Hematopoietic multipotent progenitor cell treated with erythropoietin and hydrocortisone succinate and interleukin-3 and kit ligand, for 4 days (in vitro differentiated cells): ENCODE measurements at regions not wholly inside any gene's neighbourhood (a gene's known extent, or its start where the extent isn't known, plus 50 kb on each side); places are given as distances from the start of the nearest gene placed in this dataset.
A peak's percentile ranks its signal among the peaks of the same experiment; 100 is the strongest.
"Not testable (repeated sequence)": the region's sequence is repeated elsewhere in the genome, so short reads cannot be mapped to it uniquely, and the experiment has no call there.

Experiments
- DNase-seq: peaks from one replicate; pipeline ENCODE4 v3.0.0-alpha.2; 2015

DNA sequence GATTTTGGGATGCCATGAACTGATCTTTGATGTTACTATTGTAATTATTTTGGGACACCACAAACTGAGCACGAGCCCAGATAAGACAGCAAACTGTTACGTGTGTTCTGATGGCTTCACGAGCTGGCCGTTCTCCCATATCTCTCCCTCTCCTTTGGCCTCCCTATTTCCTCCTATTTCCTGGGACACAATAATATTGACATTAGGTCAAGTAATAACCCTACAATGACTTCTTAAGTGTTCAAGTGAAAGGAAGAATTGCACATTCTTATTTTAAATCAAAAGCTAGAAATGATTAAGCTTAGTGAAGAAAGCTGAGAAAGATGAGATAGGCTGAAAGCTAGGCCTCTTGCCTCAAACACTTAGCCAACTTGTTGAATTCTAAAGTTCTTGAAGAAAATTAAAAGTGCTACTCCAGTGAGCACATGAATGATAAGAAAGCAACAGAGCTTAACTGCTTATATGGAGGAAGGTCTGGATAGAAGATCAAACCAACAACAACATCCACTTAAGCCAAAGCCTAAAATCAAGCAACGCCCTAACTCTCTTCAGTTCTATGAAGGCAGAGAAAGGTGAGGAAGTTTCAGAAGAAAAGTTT is 247.1 kb downstream of the LRRC70 start:
- no peak for DNase-seq

DNA sequence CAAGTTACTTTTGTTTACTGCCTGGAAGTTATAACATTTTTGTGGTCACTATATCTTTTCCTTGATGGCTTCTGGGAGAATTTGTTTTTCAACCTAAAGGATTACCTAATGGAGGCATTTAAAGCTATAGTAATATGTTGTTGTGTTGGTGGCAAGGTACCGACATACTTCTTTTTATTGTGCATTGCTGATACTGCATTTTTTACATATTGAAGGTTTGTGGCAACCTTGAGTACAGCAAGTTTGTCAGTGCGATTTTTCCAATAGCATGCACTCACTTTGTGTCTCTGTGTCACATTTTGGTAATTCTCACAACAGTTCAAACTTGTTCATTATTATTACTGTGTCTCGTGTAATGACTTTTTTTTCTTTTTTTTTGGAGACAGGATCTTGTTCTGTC is 246.3 kb downstream of the LRRC70 start:
- DNase-seq: no peak

DNA sequence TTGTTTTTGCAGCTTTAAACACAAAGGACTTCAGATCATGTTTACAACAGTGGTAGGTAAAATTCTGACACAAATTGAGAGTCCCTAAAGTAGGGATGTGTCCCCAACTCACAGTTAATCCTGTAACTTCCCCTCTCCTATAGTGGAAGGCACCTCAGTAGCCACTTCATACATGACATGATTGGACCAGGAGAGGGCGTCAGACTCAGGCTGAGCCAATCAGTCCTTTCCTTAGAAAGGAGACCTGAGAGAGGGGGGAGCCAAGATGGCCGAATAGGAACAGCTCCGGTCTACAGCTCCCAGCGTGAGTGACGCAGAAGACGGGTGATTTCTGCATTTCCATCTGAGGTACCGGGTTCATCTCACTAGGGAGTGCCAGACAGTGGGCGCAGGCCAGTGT is 238.4 kb downstream of the LRRC70 start:
- DNase-seq: not testable (repeated sequence)

DNA sequence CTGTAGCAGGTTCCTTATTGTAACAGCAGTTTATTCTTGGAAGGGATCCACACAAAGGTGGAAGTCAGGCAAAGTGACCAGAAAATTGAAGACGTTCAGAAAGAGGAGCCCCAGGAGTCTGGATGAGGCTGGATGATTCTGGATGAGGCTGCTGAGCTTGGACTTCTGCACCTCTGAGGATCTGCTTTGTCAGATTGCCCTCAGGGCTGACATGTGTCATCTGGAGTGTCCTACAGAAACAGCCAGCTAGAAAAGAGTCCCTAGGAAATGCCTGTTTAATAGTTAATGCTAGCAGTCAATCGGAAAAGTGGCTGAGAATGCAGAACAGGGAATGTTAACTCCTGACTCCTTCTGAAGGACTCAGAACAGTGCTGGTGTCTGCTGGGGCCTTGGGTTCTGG is 236.4 kb downstream of the LRRC70 start:
- no peak for DNase-seq

DNA sequence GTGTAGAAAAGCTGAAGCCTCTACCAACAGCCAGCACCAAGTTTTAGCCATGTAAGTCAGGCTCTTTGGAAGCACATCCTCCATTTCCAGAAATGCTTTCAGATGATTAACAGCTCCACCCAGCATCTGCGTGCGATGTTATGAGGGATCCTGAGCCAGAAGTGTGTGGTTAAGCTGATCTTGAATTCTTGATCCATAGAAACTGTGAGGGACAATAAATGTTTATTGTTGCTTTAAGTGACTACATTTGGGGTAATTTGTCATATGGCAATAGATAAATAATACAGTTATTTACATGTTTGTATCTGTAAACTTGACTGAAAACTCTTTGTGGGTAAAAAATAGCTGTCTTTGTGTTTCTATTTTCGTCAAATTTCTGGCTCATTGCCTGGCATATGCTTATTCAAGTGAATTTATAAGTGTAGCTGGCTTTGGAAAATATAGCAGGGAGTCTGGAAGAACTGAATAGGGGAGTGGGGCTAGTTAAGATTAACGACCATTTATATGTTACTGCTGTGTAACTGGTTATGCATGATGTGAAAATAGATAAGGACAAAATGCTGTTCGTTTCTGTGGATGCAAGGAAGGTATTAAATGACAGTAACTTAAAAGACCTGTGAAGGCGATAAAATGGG is 234.1 kb downstream of the LRRC70 start:
- DNase-seq: no peak

DNA sequence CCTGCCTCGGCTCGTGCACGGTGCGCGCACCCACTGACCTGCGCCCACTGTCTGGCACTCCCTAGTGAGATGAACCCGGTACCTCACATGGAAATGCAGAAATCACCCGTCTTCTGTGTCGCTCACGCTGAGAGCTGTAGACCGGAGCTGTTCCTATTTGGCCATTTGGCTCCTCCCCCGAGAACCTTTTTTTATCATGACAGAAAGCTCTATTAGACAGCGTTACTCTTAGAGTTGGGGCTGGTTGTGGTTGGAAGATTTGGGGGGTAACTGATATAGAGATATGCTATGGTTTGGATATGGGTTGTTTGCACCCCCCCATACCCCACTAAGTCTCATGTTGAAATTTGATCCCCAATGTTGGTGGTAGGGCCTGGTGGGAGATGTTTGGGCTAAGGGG is 226.2 kb downstream of the LRRC70 start:
- DNase-seq: not testable (repeated sequence)

DNA sequence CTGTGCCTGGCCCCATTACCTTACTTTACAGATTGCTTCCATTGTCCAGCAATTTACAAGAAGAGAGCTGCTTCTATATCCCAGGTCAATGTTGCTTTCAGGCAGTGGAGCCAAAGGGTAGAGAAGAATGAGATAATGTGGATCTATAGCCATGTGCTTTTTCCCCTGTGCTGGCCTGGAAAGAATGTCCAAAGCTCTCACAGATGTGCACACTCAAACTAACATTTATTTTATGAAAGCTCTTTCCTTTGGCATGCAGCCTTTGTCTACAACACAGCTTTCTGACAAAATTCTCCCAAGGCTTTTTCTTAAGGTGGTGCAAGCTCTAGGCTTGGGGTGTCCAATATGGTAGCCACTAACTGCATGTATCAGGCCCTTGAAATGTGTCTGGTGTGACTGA is 217.3 kb downstream of the LRRC70 start:
- DNase-seq: no peak

DNA sequence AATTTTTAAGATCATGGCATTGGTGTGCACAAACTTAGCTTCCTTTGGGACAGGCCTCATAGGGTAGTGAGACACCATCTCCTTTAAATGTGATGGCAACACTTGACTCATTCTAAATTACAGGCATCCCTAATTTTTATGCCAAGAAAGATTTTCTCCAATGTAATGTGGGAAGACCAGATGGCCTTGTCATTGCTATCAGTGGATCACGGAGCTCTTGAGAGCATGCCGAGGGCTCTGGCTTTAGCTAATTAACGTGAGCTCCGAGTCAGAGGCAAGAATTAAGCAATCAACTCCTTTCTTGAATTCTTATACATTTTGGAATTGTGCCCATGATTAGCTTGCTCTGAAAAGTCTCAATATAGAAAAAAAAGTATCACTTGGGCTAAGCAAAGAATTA is 215.8 kb downstream of the LRRC70 start:
- DNase-seq: no peak

DNA sequence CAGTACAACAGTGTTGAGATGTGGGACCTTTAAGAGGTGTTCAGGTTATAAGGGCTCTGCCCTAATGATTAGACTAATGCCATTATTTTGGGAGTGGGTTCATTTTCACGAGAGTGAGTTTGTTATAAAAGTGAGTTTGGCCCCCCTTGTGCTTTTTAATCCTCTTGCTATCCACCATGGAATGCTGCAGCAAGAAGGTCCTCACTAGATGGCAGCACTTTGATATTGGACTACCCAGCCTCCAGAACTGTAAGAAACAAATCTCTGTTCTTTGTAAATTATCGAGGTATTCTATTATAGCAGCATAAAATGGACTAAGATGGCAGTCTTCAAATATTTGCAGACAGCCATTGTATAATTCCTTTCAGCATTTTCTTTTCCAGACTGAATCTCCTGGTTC is 212.4 kb downstream of the LRRC70 start:
- DNase-seq: peak; percentile 20

DNA sequence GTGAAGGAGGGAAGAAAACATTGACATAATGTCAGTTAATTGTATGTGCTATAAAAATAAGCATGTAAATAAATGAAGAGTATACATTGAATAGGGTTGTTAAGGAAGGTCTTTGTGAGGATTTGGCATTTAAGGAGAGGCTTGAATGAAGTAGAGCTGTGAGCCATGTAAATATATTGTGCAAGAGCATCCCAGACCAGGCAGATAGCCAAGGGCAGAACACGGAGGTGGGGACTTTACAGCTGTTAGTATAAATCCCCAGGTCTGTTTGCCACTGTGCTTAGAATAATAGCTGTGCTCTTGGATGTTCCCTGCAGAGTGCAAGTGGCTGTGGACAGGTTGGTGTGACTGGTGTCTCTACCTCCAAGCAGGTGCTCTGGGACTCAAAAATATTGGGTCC is 211.7 kb downstream of the LRRC70 start:
- no peak for DNase-seq

DNA sequence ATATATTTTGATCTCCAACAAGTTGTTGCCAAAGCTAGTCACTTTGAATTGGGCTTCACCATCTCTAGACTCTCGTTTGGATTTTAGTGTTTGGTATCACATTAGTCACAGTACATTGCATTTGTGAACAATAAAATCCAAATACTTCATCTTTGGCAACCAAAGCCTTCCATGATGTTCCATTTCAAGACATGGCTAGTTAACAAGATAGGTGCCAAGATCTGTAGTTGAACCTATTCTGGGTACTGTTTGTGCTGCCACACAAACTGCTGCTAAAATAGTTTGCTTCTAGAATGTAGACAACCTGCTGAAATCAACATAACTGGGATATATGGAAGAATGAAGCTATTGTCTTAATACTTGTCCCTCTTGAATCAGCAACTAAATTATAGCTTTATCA is 207.5 kb downstream of the LRRC70 start:
- DNase-seq: no peak

DNA sequence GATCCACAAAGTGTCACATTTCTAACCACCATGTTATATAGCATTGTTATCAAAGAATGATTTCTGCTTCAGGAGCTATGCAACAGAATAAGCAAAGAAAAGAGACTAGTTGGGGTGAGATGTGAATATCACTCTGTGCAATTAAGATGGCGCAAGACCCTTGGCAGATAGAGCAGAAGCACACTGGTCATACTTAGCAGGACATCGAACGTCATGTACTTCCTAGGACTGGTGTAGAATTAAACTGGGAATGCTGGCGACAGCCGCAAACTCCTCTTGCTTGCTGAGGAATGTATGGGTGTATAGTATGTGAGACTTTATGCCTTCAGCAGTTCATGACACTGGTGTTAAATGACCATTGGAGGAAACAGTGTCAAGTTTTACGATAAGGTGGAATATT is 207.0 kb downstream of the LRRC70 start:
- no peak for DNase-seq

DNA sequence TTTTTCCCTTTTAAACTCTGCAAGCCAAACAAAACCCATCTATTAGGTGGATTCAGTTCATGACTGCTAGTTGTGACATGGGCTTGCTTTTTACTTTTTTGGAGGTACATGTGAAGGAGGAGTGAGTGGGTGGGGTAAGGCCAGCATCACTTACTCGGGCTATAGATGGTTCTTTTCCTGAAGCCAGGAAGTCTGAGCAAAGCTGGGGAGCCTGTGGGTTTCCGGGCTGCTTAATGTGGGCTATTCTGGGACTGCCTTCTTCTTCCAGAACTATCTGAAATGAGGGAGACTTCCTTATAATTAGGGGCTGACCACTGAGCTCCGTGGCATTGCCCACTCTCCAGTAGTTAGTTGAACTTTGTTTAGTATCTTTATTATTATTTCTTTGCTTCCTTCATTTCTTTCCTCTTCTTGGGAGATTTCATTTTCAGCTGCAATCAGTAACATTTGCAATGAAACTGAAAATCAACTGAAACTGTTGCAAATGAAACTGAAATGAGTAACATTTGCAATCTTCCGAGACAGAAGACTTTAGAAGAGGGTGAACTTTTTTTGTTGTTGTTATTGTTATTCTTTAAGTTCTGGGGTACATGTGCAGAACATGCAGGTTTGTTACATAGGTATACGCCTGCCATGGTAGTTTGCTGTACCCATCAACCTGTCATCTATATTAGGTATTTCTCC is 204.9 kb downstream of the LRRC70 start:
- DNase-seq: peak; percentile 8

DNA sequence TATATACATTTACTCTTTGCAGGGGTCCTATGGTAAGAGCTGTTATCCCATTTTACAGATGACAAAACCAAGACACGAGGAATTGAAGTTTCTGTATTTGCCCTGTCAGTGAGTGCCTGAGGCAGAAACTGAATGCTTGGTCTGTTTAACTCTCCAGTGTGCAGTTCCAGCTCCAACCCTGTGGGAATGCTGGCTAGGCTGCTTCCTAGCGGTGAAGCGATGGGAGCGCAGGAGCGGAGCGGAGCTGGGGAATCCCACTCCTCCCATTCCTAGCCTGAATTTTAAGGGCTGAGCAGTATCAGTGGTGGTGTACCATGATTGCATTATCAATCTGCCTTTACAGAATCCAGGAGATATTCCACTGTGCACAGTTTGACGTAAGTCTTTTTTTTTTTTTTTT is 202.3 kb downstream of the LRRC70 start:
- no peak for DNase-seq

DNA sequence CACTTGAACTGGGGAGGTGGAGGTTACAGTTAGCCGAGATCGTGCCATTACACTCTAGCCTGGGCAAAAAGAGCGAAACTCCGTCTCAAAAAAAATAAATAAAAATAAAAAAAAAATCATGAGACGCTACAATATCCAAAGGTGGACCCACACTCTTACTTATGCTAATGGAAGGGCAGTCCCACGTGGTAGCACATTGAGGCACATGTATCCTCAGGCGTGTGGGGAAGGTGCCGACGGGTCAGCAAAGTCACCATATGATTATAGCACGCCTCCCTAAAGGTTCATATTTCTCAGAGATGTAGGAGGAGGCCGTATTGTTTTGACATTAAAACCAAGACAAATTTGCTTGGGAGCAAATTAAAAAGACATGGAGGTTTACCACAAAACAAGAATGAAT is 201.6 kb downstream of the LRRC70 start:
- DNase-seq: no peak

DNA sequence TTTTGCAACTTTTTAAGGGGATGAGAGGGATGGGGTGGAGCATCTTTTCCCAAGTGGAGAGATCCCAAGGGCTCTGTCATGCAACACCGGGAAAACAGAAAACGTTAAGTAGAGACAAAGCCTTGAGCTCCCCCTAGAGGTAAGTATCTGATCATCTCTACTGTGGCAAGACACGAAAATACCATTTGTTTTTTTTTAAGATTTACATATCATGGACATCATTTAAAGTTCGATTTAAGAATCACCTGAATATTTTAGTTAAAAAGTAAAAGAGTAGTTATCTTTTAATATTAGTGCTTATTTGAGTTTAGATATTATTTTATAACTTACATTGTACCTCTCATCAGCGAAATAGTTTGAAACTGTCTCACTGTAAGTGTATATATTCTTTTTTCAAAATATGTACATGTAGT is 200.4 kb downstream of the LRRC70 start:
- peak; percentile 77 for DNase-seq

DNA sequence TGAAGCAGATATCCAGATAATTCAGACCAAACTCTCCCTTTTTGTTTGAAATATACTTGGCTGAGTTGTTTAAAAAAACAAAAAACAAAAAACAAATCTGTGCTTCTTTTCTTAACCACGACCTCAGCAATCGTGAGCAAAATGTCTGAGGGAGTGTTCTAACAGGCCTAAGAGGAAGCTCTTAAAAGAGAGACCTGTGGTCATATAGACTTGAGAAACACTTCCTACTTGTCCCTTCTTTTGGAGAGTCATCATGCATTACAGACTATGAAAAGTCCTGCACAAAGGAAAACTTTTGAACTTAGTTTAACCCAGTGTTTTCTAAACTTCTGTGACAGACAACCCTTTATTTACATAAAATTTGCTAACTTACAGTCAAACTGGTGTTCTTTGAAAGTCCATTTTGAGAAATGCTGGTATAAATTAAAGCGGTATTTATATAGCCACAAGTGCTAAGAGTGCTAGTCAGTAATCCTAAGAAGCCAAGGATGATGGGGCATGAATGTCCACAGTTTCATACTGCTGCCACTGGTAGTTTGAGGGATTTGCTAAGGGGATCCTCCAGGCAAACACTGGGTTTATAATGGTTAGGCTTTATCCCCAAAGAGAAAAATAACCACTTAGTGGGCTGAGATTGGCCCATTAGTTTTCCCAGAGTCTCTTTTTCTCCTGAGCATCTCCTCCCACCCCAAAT is 199.8 kb downstream of the LRRC70 start:
- peak; percentile 61 for DNase-seq

DNA sequence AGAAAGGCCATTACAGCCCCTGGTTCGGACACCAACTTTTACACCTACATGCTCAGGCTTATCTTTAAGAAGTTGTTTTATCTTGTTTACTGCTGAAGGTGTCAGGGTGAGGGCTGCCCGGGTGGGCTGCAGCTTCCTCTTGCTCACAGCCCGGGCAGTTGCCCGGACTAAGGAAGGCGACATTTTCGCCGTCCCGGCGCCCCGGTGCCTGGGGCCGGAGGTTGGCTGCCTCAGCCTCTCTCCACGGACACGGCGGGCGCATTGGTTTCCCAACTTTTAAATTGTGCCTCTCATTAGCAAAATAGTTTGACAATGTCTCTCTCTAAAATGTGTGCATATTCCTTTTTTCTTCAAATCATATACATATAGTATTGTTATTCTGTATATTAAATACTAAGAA is 198.5 kb downstream of the LRRC70 start:
- not testable (repeated sequence) for DNase-seq

DNA sequence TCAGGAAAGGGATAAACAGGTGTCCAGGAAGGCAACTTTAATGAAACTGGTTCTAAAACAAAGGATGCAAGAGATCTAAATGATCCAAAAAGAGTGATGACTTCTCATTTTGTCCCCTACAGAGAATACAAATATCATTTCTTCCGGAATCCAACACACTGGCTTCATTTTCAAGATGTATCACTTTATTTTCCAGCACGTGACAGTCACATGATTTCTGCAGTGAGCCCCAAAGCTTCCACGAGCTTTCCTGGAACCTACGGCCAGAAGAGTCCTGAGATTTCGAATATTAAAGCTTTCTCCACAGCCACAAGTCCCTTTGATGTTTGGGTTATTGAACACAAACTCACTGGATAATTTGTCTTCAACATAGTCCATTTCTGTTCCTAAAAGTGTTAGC is 198.0 kb downstream of the LRRC70 start:
- not testable (repeated sequence) for DNase-seq

DNA sequence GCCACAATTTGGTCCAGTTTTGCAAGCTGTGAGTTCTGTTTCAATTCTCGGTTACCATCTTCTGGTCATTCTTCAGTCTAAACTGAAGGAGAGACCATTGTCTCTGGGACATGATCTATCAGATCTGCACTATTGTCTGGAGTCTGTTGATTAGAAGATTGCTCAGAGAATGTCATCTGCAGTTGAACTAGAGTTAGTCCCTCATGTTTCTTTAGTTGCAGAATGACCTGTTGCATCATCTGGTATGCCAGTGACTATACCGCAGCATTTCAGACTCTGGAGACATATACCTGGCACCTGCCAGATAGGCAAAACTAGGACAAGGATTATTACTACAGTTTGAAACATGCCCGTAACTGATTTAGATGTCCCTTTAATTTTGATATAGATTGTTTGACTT is 194.8 kb downstream of the LRRC70 start:
- no peak for DNase-seq

DNA sequence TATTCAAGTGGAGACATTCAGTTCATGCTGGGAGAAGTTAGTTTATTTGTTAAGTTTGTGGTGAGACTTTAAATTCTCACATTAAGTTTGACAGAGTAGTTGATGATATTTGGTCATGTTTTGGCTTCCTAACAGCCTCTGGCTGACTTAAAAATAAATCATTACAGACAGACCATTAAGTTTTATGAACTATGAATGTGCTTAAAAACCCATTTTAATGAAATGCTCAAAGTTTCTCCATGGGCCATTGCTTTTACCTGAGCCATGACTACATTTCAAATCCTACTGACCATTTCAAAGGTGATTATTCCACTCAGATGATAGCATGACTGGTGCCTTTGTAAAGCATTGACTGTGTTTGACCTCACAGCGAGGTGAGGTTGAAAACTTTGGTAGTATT is 192.7 kb downstream of the LRRC70 start:
- DNase-seq: no peak

DNA sequence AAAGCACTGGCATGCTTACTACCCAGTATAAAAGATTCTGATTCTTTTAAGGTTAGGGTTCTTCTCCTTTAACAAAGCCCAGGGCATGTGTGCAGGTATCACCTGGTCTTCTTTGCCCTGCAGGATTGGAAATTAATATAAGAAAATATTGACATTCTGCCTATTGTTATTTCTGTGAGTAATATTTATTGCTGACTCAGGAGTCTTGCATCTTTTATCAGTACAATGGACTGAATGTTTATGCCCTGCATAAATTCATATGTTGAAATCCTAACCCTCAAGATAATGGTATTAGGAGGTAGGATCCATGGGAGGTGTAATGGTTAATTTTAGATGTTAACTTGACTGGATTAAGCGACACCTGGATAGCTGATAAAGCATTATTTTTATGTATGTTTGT is 189.0 kb downstream of the LRRC70 start:
- DNase-seq: no peak

DNA sequence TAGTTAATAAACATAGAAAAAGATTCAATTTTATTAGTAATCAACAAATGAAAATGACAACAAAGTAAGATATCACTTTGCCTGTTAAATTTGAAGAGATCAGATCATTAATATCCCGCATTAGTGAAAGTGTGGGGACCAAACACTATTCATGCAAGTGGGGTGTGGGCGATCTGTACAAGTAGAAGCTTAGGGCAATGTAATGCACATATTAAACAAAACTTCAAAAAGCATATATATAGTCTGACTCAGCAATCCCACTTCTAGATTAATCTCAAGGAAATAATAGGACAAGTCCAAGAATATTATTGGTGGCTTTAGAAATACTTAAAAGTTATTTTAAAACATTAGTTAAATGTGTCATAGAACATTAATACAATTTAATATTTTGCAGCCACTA is 188.5 kb downstream of the LRRC70 start:
- DNase-seq: no peak

DNA sequence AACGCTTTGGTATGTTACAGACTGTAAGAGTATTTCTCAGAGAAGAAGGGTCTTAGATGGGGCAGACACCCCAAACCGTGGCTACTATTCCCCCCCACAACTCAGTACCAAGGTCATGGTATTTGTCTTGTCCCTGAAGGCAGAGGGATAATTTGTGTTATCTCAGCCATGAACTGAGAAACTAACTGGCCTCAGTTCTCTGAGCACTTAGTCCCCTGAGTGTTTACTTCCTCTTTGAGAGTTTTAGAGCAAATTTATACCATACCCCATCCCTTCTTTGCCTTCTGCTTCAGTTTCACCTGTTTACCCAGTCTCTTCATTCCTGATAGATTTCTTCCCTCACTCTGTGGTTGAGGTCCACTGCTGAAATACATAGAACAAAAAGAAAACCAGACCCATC is 183.9 kb downstream of the LRRC70 start:
- DNase-seq: no peak
